ENCODE measurements at regions not wholly inside any gene's neighbourhood (a gene's known extent, or its start where the extent isn't known, plus 50 kb on each side); places are given as distances from the start of the nearest gene placed in this dataset.
"Not testable (repeated sequence)": the region's sequence is repeated elsewhere in the genome, so short reads cannot be mapped to it uniquely, and the experiment has no call there.

GRCh38 chr6:48990739-48991138, 472.3 kb downstream of the MMUT start:
- Mint-ChIP-seq H3K9me3 (peaks cover 7% of the 10 kb centered on the region), H3K27ac (ENCODE audit: unreplicated experiment) (no peak overlapping the region), H3K4me3 (no peak overlapping the region), H3K36me3 (ENCODE audit: low read depth) (no peaks in the 10 kb centered on the region), H3K4me1 (peaks cover 5% of the 10 kb centered on the region), H3K27me3 (ENCODE audit: low read depth) (no peaks in the 10 kb centered on the region)
- DNase-seq (ENCODE audit: low read depth, low spot score), result no peak
- TF ChIP-seq CTCF (conservative IDR thresholded peaks at IDR 0.05), result no peak

- DNase-seq (ENCODE audit: low read depth, low spot score), result no peak
- H3K9me3 Mint-ChIP-seq, result peaks cover 7% of the 10 kb centered on the region
- H3K4me1 Mint-ChIP-seq, result peaks cover 5% of the 10 kb centered on the region
- no peak overlapping the region for H3K27ac Mint-ChIP-seq (ENCODE audit: unreplicated experiment)
- H3K27me3 Mint-ChIP-seq (ENCODE audit: low read depth), result no peaks in the 10 kb centered on the region
- no peak for TF ChIP-seq CTCF (conservative IDR thresholded peaks at IDR 0.05)
- no peak overlapping the region for H3K4me3 Mint-ChIP-seq
- H3K36me3 Mint-ChIP-seq (ENCODE audit: low read depth), result no peaks in the 10 kb centered on the region
Measured at GRCh38 chr6:48986845-48987244, 476.2 kb downstream of the MMUT start.

GRCh38 chr6:48986105-48986504, 476.9 kb downstream of the MMUT start:
- H3K9me3 Mint-ChIP-seq, result peaks cover 7% of the 10 kb centered on the region
- no peak overlapping the region for H3K4me3 Mint-ChIP-seq
- no peaks in the 10 kb centered on the region for H3K27me3 Mint-ChIP-seq (ENCODE audit: low read depth)
- no peak overlapping the region for H3K27ac Mint-ChIP-seq (ENCODE audit: unreplicated experiment)
- peaks cover 5% of the 10 kb centered on the region for H3K4me1 Mint-ChIP-seq
- no peak for DNase-seq (ENCODE audit: low read depth, low spot score)
- TF ChIP-seq CTCF (conservative IDR thresholded peaks at IDR 0.05), result no peak
- H3K36me3 Mint-ChIP-seq (ENCODE audit: low read depth), result no peaks in the 10 kb centered on the region

GRCh38 chr6:48985025-48985424, 478.0 kb downstream of the MMUT start:
- Mint-ChIP-seq H3K4me3 (no peak overlapping the region), H3K36me3 (ENCODE audit: low read depth) (no peaks in the 10 kb centered on the region), H3K27ac (ENCODE audit: unreplicated experiment) (no peak overlapping the region), H3K27me3 (ENCODE audit: low read depth) (no peaks in the 10 kb centered on the region), H3K4me1 (peaks cover 5% of the 10 kb centered on the region), H3K9me3 (peaks cover 7% of the 10 kb centered on the region)
- no peak for DNase-seq (ENCODE audit: low read depth, low spot score)
- TF ChIP-seq CTCF (conservative IDR thresholded peaks at IDR 0.05), result no peak

GRCh38 chr6:48983968-48984367, 479.1 kb downstream of the MMUT start:
- not testable (repeated sequence) for H3K9me3 Mint-ChIP-seq; H3K27me3 Mint-ChIP-seq (ENCODE audit: low read depth); H3K36me3 Mint-ChIP-seq (ENCODE audit: low read depth); H3K4me1 Mint-ChIP-seq; H3K27ac Mint-ChIP-seq (ENCODE audit: unreplicated experiment); DNase-seq (ENCODE audit: low read depth, low spot score); H3K4me3 Mint-ChIP-seq

GRCh38 chr6:48983377-48983776, 479.7 kb downstream of the MMUT start:
- no peak for TF ChIP-seq CTCF (conservative IDR thresholded peaks at IDR 0.05)
- Mint-ChIP-seq H3K9me3 (peaks cover 3% of the 10 kb centered on the region), H3K27ac (ENCODE audit: unreplicated experiment) (no peak overlapping the region)

More at GRCh38 chr6:48983377-48983776, 479.7 kb downstream of the MMUT start:
- no peaks in the 10 kb centered on the region for H3K27me3 Mint-ChIP-seq (ENCODE audit: low read depth)
- DNase-seq (ENCODE audit: low read depth, low spot score), result no peak
- H3K36me3 Mint-ChIP-seq (ENCODE audit: low read depth), result no peaks in the 10 kb centered on the region
- H3K4me3 Mint-ChIP-seq, result no peak overlapping the region
- H3K4me1 Mint-ChIP-seq, result peaks cover 5% of the 10 kb centered on the region

All from neural crest cell (in vitro differentiated cells).